ENCODE measurements at regions not wholly inside any gene's neighbourhood (a gene's known extent, or its start where the extent isn't known, plus 50 kb on each side); places are given as distances from the start of the nearest gene placed in this dataset.
"Not testable (repeated sequence)": the region's sequence is repeated elsewhere in the genome, so short reads cannot be mapped to it uniquely, and the experiment has no call there.

- H3K9me3 Mint-ChIP-seq (ENCODE audit: low read depth), result peaks cover 6% of the 10 kb centered on the region
- H3K36me3 Mint-ChIP-seq (ENCODE audit: low read depth), result no peaks in the 10 kb centered on the region
- H3K27me3 Mint-ChIP-seq (ENCODE audit: low read depth), result no peaks in the 10 kb centered on the region
- H3K4me3 Mint-ChIP-seq (ENCODE audit: unreplicated experiment), result no peak overlapping the region
- no peak overlapping the region for H3K27ac Mint-ChIP-seq (ENCODE audit: unreplicated experiment)
- no peak for DNase-seq (ENCODE audit: low spot score)
- TF ChIP-seq CTCF (IDR thresholded peaks at IDR 0.05), result peak; percentile 68
- peaks cover 3% of the 10 kb centered on the region for H3K4me1 Mint-ChIP-seq (ENCODE audit: low read depth)
Observed at GRCh38 chr13:37960427-37960826, 90.9 kb upstream of the TRPC4 start.

- no peak for DNase-seq (ENCODE audit: low spot score)
- H3K36me3 Mint-ChIP-seq (ENCODE audit: low read depth), result no peaks in the 10 kb centered on the region
- H3K4me1 Mint-ChIP-seq (ENCODE audit: low read depth), result peaks cover 3% of the 10 kb centered on the region
- no peak overlapping the region for H3K27ac Mint-ChIP-seq (ENCODE audit: unreplicated experiment)
- no peak for TF ChIP-seq CTCF (IDR thresholded peaks at IDR 0.05)
- no peaks in the 10 kb centered on the region for H3K27me3 Mint-ChIP-seq (ENCODE audit: low read depth)
- H3K4me3 Mint-ChIP-seq (ENCODE audit: unreplicated experiment), result no peak overlapping the region
- peaks cover 6% of the 10 kb centered on the region for H3K9me3 Mint-ChIP-seq (ENCODE audit: low read depth)
Observed at GRCh38 chr13:37959284-37959683, 89.7 kb upstream of the TRPC4 start.

GRCh38 chr13:37956536-37956935 is 87.0 kb upstream of the TRPC4 start:
- Mint-ChIP-seq H3K4me3 (ENCODE audit: unreplicated experiment) (no peak overlapping the region), H3K4me1 (ENCODE audit: low read depth) (peaks cover 3% of the 10 kb centered on the region), H3K27me3 (ENCODE audit: low read depth) (no peaks in the 10 kb centered on the region), H3K9me3 (ENCODE audit: low read depth) (peaks cover 3% of the 10 kb centered on the region), H3K36me3 (ENCODE audit: low read depth) (no peaks in the 10 kb centered on the region), H3K27ac (ENCODE audit: unreplicated experiment) (no peak overlapping the region)
- no peak for TF ChIP-seq CTCF (IDR thresholded peaks at IDR 0.05)
- DNase-seq (ENCODE audit: low spot score), result no peak

GRCh38 chr13:37954597-37954996 is 85.0 kb upstream of the TRPC4 start:
- H3K4me3 Mint-ChIP-seq (ENCODE audit: unreplicated experiment); H3K27me3 Mint-ChIP-seq (ENCODE audit: low read depth); H3K9me3 Mint-ChIP-seq (ENCODE audit: low read depth); H3K4me1 Mint-ChIP-seq (ENCODE audit: low read depth); H3K36me3 Mint-ChIP-seq (ENCODE audit: low read depth); DNase-seq (ENCODE audit: low spot score); H3K27ac Mint-ChIP-seq (ENCODE audit: unreplicated experiment): not testable (repeated sequence)

GRCh38 chr13:37954191-37954590 is 84.6 kb upstream of the TRPC4 start:
- TF ChIP-seq CTCF (IDR thresholded peaks at IDR 0.05), result no peak
- H3K36me3 Mint-ChIP-seq (ENCODE audit: low read depth), result no peaks in the 10 kb centered on the region
- H3K4me3 Mint-ChIP-seq (ENCODE audit: unreplicated experiment), result no peak overlapping the region
- peaks cover 3% of the 10 kb centered on the region for H3K4me1 Mint-ChIP-seq (ENCODE audit: low read depth)
- peaks cover 5% of the 10 kb centered on the region for H3K9me3 Mint-ChIP-seq (ENCODE audit: low read depth)
- H3K27ac Mint-ChIP-seq (ENCODE audit: unreplicated experiment), result no peak overlapping the region
- no peaks in the 10 kb centered on the region for H3K27me3 Mint-ChIP-seq (ENCODE audit: low read depth)
- DNase-seq (ENCODE audit: low spot score), result no peak

- Mint-ChIP-seq H3K4me1 (ENCODE audit: low read depth) (peaks cover 3% of the 10 kb centered on the region), H3K27ac (ENCODE audit: unreplicated experiment) (no peak overlapping the region), H3K9me3 (ENCODE audit: low read depth) (peaks cover 5% of the 10 kb centered on the region), H3K4me3 (ENCODE audit: unreplicated experiment) (no peak overlapping the region), H3K36me3 (ENCODE audit: low read depth) (no peaks in the 10 kb centered on the region), H3K27me3 (ENCODE audit: low read depth) (no peaks in the 10 kb centered on the region)
- TF ChIP-seq CTCF (IDR thresholded peaks at IDR 0.05), result no peak
- no peak for DNase-seq (ENCODE audit: low spot score)
Observed at GRCh38 chr13:37953696-37954095, 84.1 kb upstream of the TRPC4 start.
